ENCODE measurements at regions not wholly inside any gene's neighbourhood (a gene's known extent, or its start where the extent isn't known, plus 50 kb on each side); places are given as distances from the start of the nearest gene placed in this dataset.

GRCh38 chr2:2861666-2862240 is 515.9 kb downstream of the EIPR1 start:
- TF ChIP-seq CTCF (IDR thresholded peaks at IDR 0.05; ENCODE audit: insufficient read depth, low read length), result no peak
- no peak overlapping the region for H3K4me3 ChIP-seq (ENCODE audit: low read depth, low read length)
- DNase-seq (ENCODE audit: low read depth), result no peak

- no peak for TF ChIP-seq CTCF (IDR thresholded peaks at IDR 0.05; ENCODE audit: insufficient read depth, low read length)
- DNase-seq (ENCODE audit: low read depth), result no peak
- H3K4me3 ChIP-seq (ENCODE audit: low read depth, low read length), result no peak overlapping the region
These were observed 516.9 kb downstream of the EIPR1 start for GRCh38 chr2:2860589-2861300.

GRCh38 chr2:2859732-2860131 is 517.9 kb downstream of the EIPR1 start:
- TF ChIP-seq CTCF (IDR thresholded peaks at IDR 0.05; ENCODE audit: insufficient read depth, low read length), result no peak
- no peak for DNase-seq (ENCODE audit: low read depth)
- H3K4me3 ChIP-seq (ENCODE audit: low read depth, low read length), result no peak overlapping the region

GRCh38 chr2:2859164-2859563 is 518.5 kb downstream of the EIPR1 start:
- TF ChIP-seq CTCF (IDR thresholded peaks at IDR 0.05; ENCODE audit: insufficient read depth, low read length), result no peak
- no peak for DNase-seq (ENCODE audit: low read depth)
- no peak overlapping the region for H3K4me3 ChIP-seq (ENCODE audit: low read depth, low read length)

GRCh38 chr2:2856723-2857415 is 520.7 kb downstream of the EIPR1 start:
- no peak overlapping the region for H3K4me3 ChIP-seq (ENCODE audit: low read depth, low read length)
- TF ChIP-seq CTCF (IDR thresholded peaks at IDR 0.05; ENCODE audit: insufficient read depth, low read length), result no peak
- no peak for DNase-seq (ENCODE audit: low read depth)

GRCh38 chr2:2855297-2855696 is 522.3 kb downstream of the EIPR1 start:
- TF ChIP-seq CTCF (IDR thresholded peaks at IDR 0.05; ENCODE audit: insufficient read depth, low read length), result no peak
- DNase-seq (ENCODE audit: low read depth), result no peak
- no peak overlapping the region for H3K4me3 ChIP-seq (ENCODE audit: low read depth, low read length)

Data from fibroblast of the aortic adventitia (primary cell).